Testis (tissue), 2 donors: ENCODE measurements at regions not wholly inside any gene's neighbourhood (a gene's known extent, or its start where the extent isn't known, plus 50 kb on each side); places are given as distances from the start of the nearest gene placed in this dataset.

Experiments used
- CTCF ChIP-seq, 3 experiments: fragments of 450-650 bp in 2 of 3; fragments of 200-600 bp in 1 of 3; sonication (generic) in 1 of 3; IDR thresholded peaks; one replicate each; pipeline ENCODE4 v1.5.1; 2016 to 2019; ENCODE audit warnings: antibody characterized with exemption in 3 of 3, mild to moderate bottlenecking in 2 of 3, moderate library complexity in 1 of 3
- POLR2A ChIP-seq: fragments of 450-650 bp; IDR thresholded peaks from one replicate; pipeline ENCODE4 v1.6.1; 2017; ENCODE audit warnings: antibody characterized with exemption, mild to moderate bottlenecking, moderate library complexity

- no peak for TF ChIP-seq POLR2A
- TF ChIP-seq CTCF (IDR thresholded peaks at IDR 0.05) = no peak
These were observed 324.9 kb upstream of the RUNX1 start for GRCh38 chr21:35373998-35374397.
